A549 (cell line): ENCODE measurements at regions not wholly inside any gene's neighbourhood (a gene's known extent, or its start where the extent isn't known, plus 50 kb on each side); places are given as distances from the start of the nearest gene placed in this dataset.

Experiments
- ATAC-seq, 2 experiments: fragments of 200-7000 bp in 1 of 2; fragments of >200 bp in 1 of 2; cut with Nextera tagmentation in 1 of 2; cut with Tn5 transposase in 1 of 2; 3 replicates each; pipeline versions ENCODE4 v1.8.0 to v1.9.1; 2018 to 2020; ENCODE audit warnings: mild to moderate bottlenecking in 1 of 2, moderate library complexity in 1 of 2
- CTCF ChIA-PET: fragments of 300-600 bp; sonication (Branson Sonifier 250); formaldehyde crosslinking; extraction: SDS; loops from one replicate; lab custom pipeline; 2021; ENCODE audit warnings: antibody characterized with exemption, inconsistent platforms; lab: Yijun Ruan, JAX
- POLR2A ChIA-PET: fragments of 350-600 bp; formaldehyde crosslinking; extraction: SDS; loops from one replicate; lab custom pipeline; 2021; ENCODE audit warnings: antibody characterized with exemption, inconsistent platforms; lab: Yijun Ruan, JAX
- DNase-seq, 2 experiments: peaks; one replicate each; pipeline versions ENCODE4 v3.0.0 to v3.0.0-alpha.2; 2011 to 2016; ENCODE audit warnings: low read depth in 1 of 2, low spot score in 1 of 2
- FAIRE-seq: peaks from 2 replicates; lab custom pipeline; 2011; peaks lifted over from hg19 to GRCh38; lab: Jason Lieb, UNC
- H3K27ac ChIP-seq, 2 experiments: fragments of >200 bp; sonication (Bioruptor Twin); formaldehyde crosslinking; 3 replicates each; pipeline ENCODE4 v1.5.1; 2016 to 2017
- H3K4me1 ChIP-seq: fragments of >200 bp; sonication (Bioruptor Twin); formaldehyde crosslinking; 3 replicates; pipeline ENCODE4 v1.6.1; 2016
- H3K4me2 ChIP-seq: fragments of >200 bp; sonication (Bioruptor Twin); formaldehyde crosslinking; 3 replicates; pipeline ENCODE4 v1.6.1; 2016
- H3K4me3 ChIP-seq: fragments of >200 bp; sonication (Bioruptor Twin); formaldehyde crosslinking; 3 replicates; pipeline ENCODE4 v1.5.1; 2016
- H3K9me3 ChIP-seq: fragments of >200 bp; sonication (Bioruptor Twin); formaldehyde crosslinking; 3 replicates; pipeline ENCODE4 v1.6.1; 2016
- ATOH8 ChIP-seq: fragments of 250-450 bp; sonication (Bioruptor Pico); IDR thresholded peaks from 2 replicates; pipeline ENCODE4 v1.5.0; 2020; ENCODE audit warnings: low read depth, mild to moderate bottlenecking, moderate library complexity
- EP300 ChIP-seq, 2 experiments: fragments of >200 bp; sonication (Bioruptor Twin); formaldehyde crosslinking; IDR thresholded peaks; 2 replicates in 1 of 2; 3 replicates in 1 of 2; pipeline ENCODE4 v1.6.1; 2016 to 2017
- ESRRA ChIP-seq: fragments of 150-350 bp; IDR thresholded peaks from 2 replicates; pipeline ENCODE4 v1.6.1; 2014; ENCODE audit warnings: mild to moderate bottlenecking, low read length, borderline replicate concordance
- HDAC2 ChIP-seq: fragments of 200-600 bp; sonication (generic); IDR thresholded peaks from 2 replicates; pipeline ENCODE4 v1.6.1; 2016
- HOXB5 ChIP-seq: fragments of 250-450 bp; sonication (Bioruptor Pico); IDR thresholded peaks from 2 replicates; pipeline ENCODE4 v1.5.0; 2020; ENCODE audit warnings: mild to moderate bottlenecking, moderate library complexity
- MYC ChIP-seq: IDR thresholded peaks from 2 replicates; pipeline ENCODE4 v1.6.1; 2012; ENCODE audit warnings: mild to moderate bottlenecking, inconsistent platforms, low read length, improper control_type of control experiment, borderline replicate concordance
- NPAS2 ChIP-seq: fragments of 250-450 bp; sonication (Bioruptor Pico); IDR thresholded peaks from 2 replicates; pipeline ENCODE4 v1.8.0; 2022; ENCODE audit warnings: mild to moderate bottlenecking, moderate library complexity, borderline replicate concordance
- POLR2AphosphoS2 ChIP-seq: conservative IDR thresholded peaks from 2 replicates; pipeline ENCODE4 v1.6.1; 2012; ENCODE audit warnings: low read length, improper control_type of control experiment, inconsistent platforms
- REST ChIP-seq: fragments of 200-600 bp; sonication (generic); IDR thresholded peaks from 2 replicates; pipeline ENCODE4 v1.6.1; 2016; ENCODE audit warnings: antibody characterized with exemption, mild to moderate bottlenecking, moderate library complexity
- TFCP2L1 ChIP-seq: fragments of 250-450 bp; sonication (Bioruptor Pico); IDR thresholded peaks from 2 replicates; pipeline ENCODE4 v1.5.0; 2021; ENCODE audit warnings: mild to moderate bottlenecking
- ZC3H11A ChIP-seq: fragments of 450-650 bp; IDR thresholded peaks from 2 replicates; pipeline ENCODE4 v1.6.1; 2014; ENCODE audit warnings: antibody characterized with exemption, mild to moderate bottlenecking
- ZFP36 ChIP-seq: fragments of 450-650 bp; IDR thresholded peaks from 2 replicates; pipeline ENCODE4 v1.6.1; 2014; ENCODE audit warnings: borderline replicate concordance; ENCODE audit not compliant: partially characterized antibody
- ZNF302 ChIP-seq: fragments of 250-450 bp; sonication (Bioruptor Pico); IDR thresholded peaks from 2 replicates; pipeline ENCODE4 v1.9.0; 2021; ENCODE audit warnings: inconsistent platforms, mild to moderate bottlenecking, moderate library complexity
- ZSCAN20 ChIP-seq: fragments of 250-450 bp; sonication (Bioruptor Pico); IDR thresholded peaks from 2 replicates; pipeline ENCODE4 v1.8.0; 2022; ENCODE audit warnings: mild to moderate bottlenecking, moderate library complexity
- WGBS: methylation state at CpG from one replicate; pipeline ENCODE4 v1.1.6; 2017; ENCODE audit errors: missing lambda C conversion rate; 5-methylcytosine and 5-hydroxymethylcytosine counted together
- TF ChIP-seq, protein P1 (sequence below): IDR thresholded peaks from 2 replicates; pipeline ENCODE4 v1.6.1; 2012; ENCODE audit warnings: low read depth, borderline replicate concordance
- TF ChIP-seq, protein P2 (sequence below): IDR thresholded peaks from 2 replicates; pipeline ENCODE4 v1.6.1; 2012
- TF ChIP-seq, protein P3 (sequence below): IDR thresholded peaks from 2 replicates; pipeline ENCODE4 v1.6.1; 2012

- CTCF ChIA-PET, result interaction anchor here (1.0 to 2.1 kb wide), 5 partner anchors 11 to 23 kb away, joined by 3 to 8 read pairs (median 5); no protein-coding TSS in a partner anchor
- H3K27ac ChIP-seq, result no peak overlapping the region
- no peak for DNase-seq
- H3K4me2 ChIP-seq, result no peak overlapping the region
- no peak for TF ChIP-seq ATOH8
- no peak for TF ChIP-seq POLR2AphosphoS2
- no peak for TF ChIP-seq EP300 (IDR thresholded peaks at IDR 0.05)
- TF ChIP-seq NPAS2 (CRISPR knock-in tag), result no peak
- TF ChIP-seq ZNF302 (CRISPR knock-in tag), result no peak
- TF ChIP-seq, protein P1, sequence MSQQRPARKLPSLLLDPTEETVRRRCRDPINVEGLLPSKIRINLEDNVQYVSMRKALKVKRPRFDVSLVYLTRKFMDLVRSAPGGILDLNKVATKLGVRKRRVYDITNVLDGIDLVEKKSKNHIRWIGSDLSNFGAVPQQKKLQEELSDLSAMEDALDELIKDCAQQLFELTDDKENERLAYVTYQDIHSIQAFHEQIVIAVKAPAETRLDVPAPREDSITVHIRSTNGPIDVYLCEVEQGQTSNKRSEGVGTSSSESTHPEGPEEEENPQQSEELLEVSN, result no peak
- TF ChIP-seq MYC, result no peak
- TF ChIP-seq ZSCAN20 (CRISPR knock-in tag), result no peak
- TF ChIP-seq ZFP36, result no peak
- no peak for TF ChIP-seq ZC3H11A
- TF ChIP-seq, protein P2, sequence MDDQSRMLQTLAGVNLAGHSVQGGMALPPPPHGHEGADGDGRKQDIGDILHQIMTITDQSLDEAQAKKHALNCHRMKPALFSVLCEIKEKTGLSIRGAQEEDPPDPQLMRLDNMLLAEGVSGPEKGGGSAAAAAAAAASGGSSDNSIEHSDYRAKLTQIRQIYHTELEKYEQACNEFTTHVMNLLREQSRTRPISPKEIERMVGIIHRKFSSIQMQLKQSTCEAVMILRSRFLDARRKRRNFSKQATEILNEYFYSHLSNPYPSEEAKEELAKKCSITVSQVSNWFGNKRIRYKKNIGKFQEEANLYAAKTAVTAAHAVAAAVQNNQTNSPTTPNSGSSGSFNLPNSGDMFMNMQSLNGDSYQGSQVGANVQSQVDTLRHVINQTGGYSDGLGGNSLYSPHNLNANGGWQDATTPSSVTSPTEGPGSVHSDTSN, result no peak
- no peak for TF ChIP-seq HOXB5
- no peak for TF ChIP-seq TFCP2L1 (CRISPR knock-in tag)
- no peak for TF ChIP-seq REST
- TF ChIP-seq ESRRA, result no peak
- FAIRE-seq, result no peak
- POLR2A ChIA-PET, result no interaction called here
- H3K9me3 ChIP-seq, result no peaks in the 10 kb centered on the region
- no peak overlapping the region for H3K4me3 ChIP-seq
- H3K4me1 ChIP-seq, result no peaks in the 10 kb centered on the region
- no peak for ATAC-seq
Measured at GRCh38 chr17:33653399-33653788, 360.3 kb upstream of the ASIC2 start.

DNA sequence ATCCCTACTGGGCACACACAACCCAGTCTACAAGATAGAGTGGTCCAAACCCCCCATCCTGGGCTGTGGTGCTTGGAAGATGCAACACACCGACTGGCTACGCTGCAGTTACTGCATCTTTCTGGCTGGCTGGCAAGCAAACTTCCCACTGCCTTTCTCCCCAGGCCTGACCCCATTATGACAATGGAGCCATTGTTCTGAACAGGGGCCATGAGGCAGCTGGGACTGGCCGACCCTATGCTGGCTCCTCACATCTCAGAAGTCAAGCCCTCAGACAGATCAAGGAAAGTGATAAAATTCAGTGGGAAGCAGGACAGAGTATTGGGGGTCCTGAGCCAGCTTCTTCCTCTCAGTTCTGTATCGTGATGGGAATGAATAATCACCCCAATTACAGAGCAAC, 364.1 kb upstream of the ASIC2 start:
- ATAC-seq (no peak), DNase-seq (no peak), FAIRE-seq (no peak)
- ChIA-PET POLR2A (no interaction called here), CTCF (interaction anchor here (0.6 to 0.7 kb wide), 2 partner anchors 15 to 64 kb away, joined by 3 to 4 read pairs; no protein-coding TSS in a partner anchor)
- TF ChIP-seq HDAC2 (no peak), MYC (no peak), TFCP2L1 (CRISPR knock-in tag) (no peak), ATOH8 (no peak)
- TF ChIP-seq, protein P3, sequence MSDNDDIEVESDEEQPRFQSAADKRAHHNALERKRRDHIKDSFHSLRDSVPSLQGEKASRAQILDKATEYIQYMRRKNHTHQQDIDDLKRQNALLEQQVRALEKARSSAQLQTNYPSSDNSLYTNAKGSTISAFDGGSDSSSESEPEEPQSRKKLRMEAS, result no peak
- WGBS, result 3% methylated on average over 4 of the region's 4 CpGs
- no peak overlapping the region for H3K27ac ChIP-seq
- H3K4me3 ChIP-seq, result no peak overlapping the region
- no peaks in the 10 kb centered on the region for H3K4me1 ChIP-seq
- H3K9me3 ChIP-seq, result no peaks in the 10 kb centered on the region
- no peak overlapping the region for H3K4me2 ChIP-seq
